ENCODE measurements at regions not wholly inside any gene's neighbourhood (a gene's known extent, or its start where the extent isn't known, plus 50 kb on each side); places are given as distances from the start of the nearest gene placed in this dataset.
A peak's percentile ranks its signal among the peaks of the same experiment; 100 is the strongest.

DNA sequence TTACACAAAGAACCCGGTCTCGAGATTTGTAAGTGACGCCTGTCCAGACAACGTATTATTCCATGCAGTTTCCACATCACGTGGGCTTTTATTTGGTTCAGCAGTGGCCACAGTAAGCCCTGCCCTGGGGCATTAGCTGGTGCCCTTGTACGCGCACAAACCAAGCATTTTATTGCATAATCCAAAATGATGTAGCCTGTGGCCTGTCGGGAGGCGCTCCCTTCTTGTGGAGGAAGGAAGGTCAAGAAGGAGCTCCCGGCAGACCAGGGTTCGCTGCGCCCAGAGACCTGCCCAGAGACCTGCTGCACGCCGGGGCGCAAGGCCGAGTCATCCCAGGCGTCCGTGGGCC is 179.6 kb upstream of the ALKAL2 start:
- DNase-seq (ENCODE audit: low spot score) = no peak
- TF ChIP-seq, protein P1, sequence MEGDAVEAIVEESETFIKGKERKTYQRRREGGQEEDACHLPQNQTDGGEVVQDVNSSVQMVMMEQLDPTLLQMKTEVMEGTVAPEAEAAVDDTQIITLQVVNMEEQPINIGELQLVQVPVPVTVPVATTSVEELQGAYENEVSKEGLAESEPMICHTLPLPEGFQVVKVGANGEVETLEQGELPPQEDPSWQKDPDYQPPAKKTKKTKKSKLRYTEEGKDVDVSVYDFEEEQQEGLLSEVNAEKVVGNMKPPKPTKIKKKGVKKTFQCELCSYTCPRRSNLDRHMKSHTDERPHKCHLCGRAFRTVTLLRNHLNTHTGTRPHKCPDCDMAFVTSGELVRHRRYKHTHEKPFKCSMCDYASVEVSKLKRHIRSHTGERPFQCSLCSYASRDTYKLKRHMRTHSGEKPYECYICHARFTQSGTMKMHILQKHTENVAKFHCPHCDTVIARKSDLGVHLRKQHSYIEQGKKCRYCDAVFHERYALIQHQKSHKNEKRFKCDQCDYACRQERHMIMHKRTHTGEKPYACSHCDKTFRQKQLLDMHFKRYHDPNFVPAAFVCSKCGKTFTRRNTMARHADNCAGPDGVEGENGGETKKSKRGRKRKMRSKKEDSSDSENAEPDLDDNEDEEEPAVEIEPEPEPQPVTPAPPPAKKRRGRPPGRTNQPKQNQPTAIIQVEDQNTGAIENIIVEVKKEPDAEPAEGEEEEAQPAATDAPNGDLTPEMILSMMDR (IDR thresholded peaks at IDR 0.05; ENCODE audit: extremely low read depth, missing control alignments) = no peak

DNA sequence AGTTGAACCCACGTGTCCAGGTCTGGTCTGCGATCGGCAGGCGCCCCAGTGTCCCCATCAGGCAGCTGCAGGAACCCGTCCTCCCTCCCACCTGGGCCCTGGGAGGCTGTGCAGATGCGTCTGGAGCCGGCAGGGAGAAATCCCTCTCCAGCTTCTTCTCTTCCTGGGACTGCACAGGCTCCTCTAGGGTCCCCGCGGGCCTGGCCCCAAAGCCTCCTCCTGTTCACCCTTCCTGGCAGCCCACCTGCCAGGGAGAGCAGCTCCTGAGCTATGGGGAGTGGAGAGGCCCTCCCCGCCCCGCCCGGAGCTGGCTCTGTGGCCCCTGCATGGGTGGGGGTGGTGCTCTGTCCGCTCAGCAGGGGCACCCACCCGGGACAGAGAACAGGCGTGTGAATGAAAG is 179.2 kb upstream of the ALKAL2 start:
- no peak for DNase-seq (ENCODE audit: low spot score)
- TF ChIP-seq, protein P1 (IDR thresholded peaks at IDR 0.05; ENCODE audit: extremely low read depth, missing control alignments) = no peak

DNA sequence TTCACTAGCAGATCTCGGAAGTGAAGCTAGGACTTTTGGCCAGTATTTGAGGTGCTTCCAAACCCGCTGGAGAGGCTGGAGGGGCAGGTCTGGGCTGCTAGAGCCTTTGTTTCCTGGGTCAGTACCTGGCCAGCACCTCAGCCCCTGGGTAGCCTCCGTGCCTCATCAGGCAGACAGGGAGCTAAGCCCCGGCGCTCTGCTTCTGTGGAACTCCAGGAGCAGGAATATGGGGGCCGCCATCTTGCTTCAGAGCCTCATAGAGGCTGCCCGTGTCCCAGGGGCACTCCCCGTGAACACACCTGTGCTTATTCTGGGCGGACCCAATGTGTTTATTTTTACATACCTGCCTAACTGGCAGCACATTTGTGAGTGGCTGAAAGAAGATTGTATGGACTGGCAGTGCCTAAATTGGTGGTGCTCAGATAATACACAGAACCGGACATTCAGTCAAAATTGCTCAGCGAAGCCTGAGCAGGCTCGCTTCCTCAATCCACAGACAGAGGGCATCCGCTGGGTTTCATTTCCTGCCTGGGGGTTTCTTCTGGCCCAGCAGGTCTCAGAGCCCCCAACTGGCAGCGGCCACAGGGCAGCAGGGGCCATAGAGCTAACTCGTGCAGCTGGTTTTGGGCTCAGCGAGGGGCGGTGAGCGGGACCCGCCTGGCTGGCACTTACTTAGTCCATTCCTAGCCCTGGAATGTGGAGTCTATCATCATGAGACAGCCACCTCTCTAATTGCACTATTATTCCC is 176.8 kb upstream of the ALKAL2 start:
- peak; percentile 56 for DNase-seq (ENCODE audit: low spot score)
- TF ChIP-seq, protein P1 (IDR thresholded peaks at IDR 0.05; ENCODE audit: extremely low read depth, missing control alignments) = no peak

DNA sequence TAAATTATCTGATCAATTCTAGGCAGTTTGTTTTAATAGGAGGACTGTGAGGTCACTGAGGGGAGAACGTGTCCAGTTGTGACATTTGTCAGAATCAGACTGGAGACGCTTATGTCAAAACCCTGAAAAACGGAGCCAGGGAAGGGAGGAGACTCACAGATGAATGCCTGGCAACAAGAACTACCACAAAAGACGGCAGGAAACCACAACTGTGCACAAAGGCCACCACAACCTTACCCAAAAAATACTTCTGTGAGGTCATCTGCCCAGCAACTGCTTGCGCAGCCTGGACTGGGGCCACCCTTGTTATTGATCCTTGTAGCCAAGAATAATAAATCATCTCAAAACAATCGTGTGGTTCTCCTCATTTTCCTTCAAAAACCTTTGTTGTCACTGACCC is 173.0 kb upstream of the ALKAL2 start:
- TF ChIP-seq, protein P1 (IDR thresholded peaks at IDR 0.05; ENCODE audit: extremely low read depth, missing control alignments) = no peak
- DNase-seq (ENCODE audit: low spot score) = peak; percentile 53

DNA sequence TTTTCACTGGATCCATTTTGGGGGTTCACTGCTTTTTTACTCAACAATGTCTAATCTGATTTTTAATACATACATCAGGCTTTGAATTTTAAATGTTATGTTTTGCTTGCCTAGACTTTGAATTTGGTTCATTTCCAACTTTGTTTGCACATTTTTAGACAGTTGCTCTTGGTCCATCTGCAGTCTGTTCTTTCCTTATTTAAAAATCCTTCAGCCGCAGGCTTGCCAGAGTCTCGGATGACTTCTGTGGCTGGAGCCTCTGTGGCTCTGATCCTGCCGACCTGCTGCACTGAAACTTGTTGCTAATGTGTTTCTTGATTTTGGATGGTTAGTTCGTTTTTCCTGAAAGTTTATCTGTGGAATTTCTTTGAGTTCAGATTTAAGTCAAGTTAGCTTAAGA is 172.0 kb upstream of the ALKAL2 start:
- no peak for DNase-seq (ENCODE audit: low spot score)
- TF ChIP-seq, protein P1 (IDR thresholded peaks at IDR 0.05; ENCODE audit: extremely low read depth, missing control alignments) = no peak

DNA sequence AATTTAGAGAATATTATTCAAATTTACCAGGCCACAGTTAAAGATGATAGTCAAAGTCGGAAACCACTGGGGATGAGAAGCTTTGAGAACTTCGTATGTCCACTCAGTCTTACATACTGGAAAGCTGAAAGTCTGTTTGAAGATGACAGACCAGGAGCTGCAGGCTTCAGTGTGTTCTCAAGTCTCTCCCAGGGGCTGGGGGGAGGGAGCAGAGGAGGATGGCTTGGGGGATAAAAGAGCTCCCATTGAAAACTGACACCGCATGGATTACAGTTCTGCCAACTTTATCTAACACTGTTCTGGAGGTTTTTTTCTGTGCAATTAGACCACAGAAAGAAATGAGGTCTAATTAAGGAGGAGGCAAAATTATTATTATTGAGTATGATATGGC is 170.5 kb upstream of the ALKAL2 start:
- TF ChIP-seq, protein P1 (IDR thresholded peaks at IDR 0.05; ENCODE audit: extremely low read depth, missing control alignments) = no peak

DNA sequence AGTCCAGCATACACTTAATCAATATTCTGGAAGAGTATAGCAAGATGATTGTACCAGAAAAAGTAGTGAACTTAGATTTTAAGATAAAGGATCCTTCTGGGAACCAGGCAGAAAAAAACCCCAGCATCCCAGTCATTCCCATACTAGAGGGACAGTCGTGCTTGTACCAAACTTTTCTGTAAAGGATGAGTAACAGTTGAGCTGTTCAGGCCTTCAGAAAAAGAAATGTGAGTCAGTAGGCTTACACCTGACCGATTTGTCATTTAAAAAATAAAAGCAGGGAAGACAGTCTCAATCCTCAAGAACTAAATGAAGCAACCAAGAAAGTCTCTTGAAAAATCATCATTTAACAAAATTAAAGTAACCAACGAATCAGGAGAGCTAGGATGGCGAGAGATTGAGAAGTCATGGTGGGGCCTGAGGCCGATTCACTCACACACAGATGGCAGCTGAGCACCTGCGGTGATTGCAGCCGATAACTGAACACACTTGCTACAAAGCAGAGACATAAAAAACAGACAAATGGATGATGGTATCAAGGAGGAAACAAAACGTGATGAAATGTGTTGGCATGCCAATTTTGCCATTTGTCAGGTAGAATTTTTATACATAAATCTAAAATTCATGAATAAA is 170.0 kb upstream of the ALKAL2 start:
- TF ChIP-seq, protein P1 (IDR thresholded peaks at IDR 0.05; ENCODE audit: extremely low read depth, missing control alignments) = no peak
- DNase-seq (ENCODE audit: low spot score) = no peak

More for the DNA sequence above, 170.5 kb upstream of the ALKAL2 start:
- DNase-seq (ENCODE audit: low spot score) = no peak

All from GM20000 (cell line).